RWPE1 (cell line): ENCODE measurements at regions not wholly inside any gene's neighbourhood (a gene's known extent, or its start where the extent isn't known, plus 50 kb on each side); places are given as distances from the start of the nearest gene placed in this dataset.

Experiments
- CTCF ChIA-PET: fragments of 350-600 bp; sonication (Branson Sonifier 250); formaldehyde crosslinking; extraction: SDS; loops from one replicate; lab custom pipeline; 2021; lab: Yijun Ruan, JAX
- POLR2A ChIA-PET: fragments of 400-600 bp; formaldehyde crosslinking; extraction: SDS; loops from one replicate; lab custom pipeline; 2020; ENCODE audit warnings: antibody characterized with exemption; ENCODE audit not compliant: low non-redundant PET; lab: Yijun Ruan, JAX
- DNase-seq: peaks from one replicate; pipeline ENCODE4 v3.0.0; 2012; ENCODE audit warnings: low spot score
- H3K27ac ChIP-seq: fragments of 450-650 bp; 2 replicates; pipeline ENCODE4 v1.5.1; 2017
- TF ChIP-seq, protein P1 (sequence below): fragments of 450-650 bp; conservative IDR thresholded peaks from 2 replicates; pipeline ENCODE4 v1.5.1; 2017; ENCODE audit warnings: low read depth, mild to moderate bottlenecking

DNA sequence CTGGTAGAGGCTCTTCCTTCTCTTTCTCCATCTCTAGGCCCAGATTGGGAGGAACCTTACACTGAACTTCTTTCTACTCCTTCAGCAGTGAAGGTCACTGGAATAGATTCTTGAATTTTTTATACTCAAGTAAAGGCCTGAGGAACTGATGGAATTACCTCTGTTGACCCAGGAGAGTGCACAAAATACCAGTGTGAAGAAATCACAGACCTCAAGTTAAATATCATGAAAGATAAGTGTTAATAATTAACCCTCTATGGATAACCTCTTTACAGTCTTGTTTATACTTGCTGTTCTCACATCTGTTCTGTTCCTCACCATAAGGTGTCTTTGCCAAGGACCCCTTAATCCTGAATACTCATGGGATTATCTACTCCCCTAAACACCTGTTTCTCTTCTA lies 244.4 kb upstream of the STAC start:
- ChIA-PET POLR2A (no interaction called here), CTCF (no interaction called here)
- no peak overlapping the region for H3K27ac ChIP-seq
- no peak for DNase-seq
- TF ChIP-seq, protein P1, sequence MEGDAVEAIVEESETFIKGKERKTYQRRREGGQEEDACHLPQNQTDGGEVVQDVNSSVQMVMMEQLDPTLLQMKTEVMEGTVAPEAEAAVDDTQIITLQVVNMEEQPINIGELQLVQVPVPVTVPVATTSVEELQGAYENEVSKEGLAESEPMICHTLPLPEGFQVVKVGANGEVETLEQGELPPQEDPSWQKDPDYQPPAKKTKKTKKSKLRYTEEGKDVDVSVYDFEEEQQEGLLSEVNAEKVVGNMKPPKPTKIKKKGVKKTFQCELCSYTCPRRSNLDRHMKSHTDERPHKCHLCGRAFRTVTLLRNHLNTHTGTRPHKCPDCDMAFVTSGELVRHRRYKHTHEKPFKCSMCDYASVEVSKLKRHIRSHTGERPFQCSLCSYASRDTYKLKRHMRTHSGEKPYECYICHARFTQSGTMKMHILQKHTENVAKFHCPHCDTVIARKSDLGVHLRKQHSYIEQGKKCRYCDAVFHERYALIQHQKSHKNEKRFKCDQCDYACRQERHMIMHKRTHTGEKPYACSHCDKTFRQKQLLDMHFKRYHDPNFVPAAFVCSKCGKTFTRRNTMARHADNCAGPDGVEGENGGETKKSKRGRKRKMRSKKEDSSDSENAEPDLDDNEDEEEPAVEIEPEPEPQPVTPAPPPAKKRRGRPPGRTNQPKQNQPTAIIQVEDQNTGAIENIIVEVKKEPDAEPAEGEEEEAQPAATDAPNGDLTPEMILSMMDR: no peak

DNA sequence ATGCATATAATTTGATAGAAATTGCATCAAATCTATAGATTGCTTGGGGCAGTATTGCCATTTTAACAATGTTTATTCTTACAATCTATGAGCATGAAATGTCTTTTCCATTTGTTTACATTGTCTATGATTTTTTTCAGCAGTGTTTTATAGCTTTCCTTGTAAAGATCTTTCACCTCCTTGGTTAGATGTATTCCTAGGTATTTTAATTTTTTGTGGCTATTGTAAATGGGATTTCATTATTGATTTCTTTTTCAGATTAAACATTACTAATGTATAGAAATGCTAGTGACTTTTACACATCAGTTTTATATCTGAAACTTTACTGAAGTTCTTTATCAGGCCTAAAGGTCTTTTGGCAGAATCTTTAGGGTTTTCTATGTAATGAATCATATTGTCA lies 237.6 kb upstream of the STAC start:
- TF ChIP-seq, protein P1: no peak
- DNase-seq: no peak
- POLR2A ChIA-PET: no interaction called here
- H3K27ac ChIP-seq: no peak overlapping the region
- CTCF ChIA-PET: interaction anchor here (0.5 kb wide), 1 partner anchor 415 kb away, joined by 3 read pairs; no protein-coding TSS in a partner anchor

DNA sequence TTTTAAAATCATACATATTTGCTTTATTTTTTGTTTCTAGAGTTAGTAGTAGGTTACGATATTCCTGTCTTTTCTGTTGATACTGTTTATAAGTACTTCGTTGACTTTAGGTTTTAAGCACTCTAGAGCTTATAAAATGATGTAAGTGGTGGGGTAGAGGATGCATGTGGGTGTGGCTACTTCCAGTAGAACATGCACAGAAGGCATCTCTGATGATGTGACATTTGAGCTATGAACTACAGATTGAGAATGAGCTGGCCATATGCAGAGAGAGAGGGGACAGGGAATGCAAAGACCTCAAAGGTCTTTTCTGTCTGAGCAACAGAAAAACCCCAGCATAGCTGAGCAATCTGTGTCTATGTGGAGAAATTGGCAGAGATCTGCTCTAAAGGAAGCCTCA lies 233.9 kb upstream of the STAC start:
- no peak overlapping the region for H3K27ac ChIP-seq
- no peak for DNase-seq
- POLR2A ChIA-PET: no interaction called here
- TF ChIP-seq, protein P1: no peak
- CTCF ChIA-PET: no interaction called here

DNA sequence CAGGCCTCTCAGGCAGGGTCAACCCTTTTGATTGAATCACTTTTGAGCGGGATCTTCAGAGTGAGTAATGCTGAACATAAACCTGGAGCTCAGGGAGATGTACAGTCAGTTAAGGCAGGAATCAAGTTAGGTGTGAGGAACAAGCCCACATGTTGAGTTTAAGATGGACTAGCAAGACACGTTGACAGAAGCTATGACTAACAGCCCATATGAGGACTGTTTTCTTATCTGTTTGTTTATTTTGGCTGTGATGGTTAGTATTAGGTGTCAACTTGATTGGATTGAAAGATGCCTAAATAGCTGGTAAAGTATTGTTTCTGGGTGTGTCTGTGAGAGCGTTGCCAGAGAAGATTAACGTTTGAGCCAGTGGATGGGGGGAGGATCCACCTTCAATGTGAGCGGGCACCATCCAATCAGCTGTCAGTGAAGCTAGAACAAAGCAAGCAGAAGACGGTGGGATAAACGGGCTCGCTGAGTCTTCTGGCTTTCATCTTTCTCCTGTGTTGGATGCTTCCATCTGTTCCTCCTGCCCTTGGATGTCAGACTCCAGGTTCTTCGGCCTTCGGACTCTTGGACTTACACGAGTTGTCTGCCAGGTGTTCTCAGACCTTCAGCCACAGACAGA lies 232.3 kb upstream of the STAC start:
- DNase-seq: no peak
- H3K27ac ChIP-seq: no peak overlapping the region

DNA sequence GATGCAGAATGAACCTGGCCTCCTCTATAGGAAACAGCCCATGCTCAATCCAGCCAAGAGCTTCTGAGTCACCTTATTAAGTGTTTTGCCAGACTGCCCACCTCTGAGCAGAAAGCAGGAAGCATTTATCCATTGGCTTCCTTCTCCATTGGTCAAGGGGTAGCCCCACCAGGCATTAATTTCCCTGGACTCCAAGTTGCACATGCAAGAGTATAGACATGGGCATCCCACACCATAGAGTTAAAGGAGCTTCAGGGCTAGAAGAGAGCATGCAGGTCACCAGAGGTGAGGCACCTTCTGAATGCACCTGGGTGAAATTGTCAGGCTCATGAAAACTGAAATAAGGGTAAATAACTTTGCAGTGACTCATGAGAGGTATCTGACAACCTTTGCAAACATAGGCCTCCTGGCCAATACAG lies 230.8 kb upstream of the STAC start:
- ChIA-PET POLR2A (no interaction called here), CTCF (no interaction called here)
- DNase-seq: peak; percentile 24
- TF ChIP-seq, protein P1: no peak
- no peak overlapping the region for H3K27ac ChIP-seq

More for the DNA sequence above, 232.3 kb upstream of the STAC start:
- ChIA-PET POLR2A (no interaction called here), CTCF (no interaction called here)
- TF ChIP-seq, protein P1: no peak

DNA sequence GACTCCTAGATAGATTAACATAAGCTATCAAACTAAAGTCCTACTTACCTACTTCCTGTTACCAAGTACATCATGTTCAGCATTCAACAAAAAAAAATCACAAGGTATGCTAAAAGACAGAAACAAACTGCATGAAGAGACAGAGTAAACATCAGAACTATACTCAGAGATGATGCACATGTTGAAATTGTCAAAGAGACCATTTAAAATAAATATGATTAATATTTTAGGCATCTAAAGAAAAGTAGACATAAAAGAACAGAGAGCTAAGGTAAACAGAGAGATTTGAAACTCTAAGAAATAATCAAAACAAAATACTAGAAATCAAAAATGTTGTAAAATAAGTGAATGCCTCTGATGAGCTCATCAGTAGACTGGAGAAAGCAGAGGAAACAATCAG lies 224.8 kb upstream of the STAC start:
- TF ChIP-seq, protein P1: no peak
- no peak overlapping the region for H3K27ac ChIP-seq
- no peak for DNase-seq
- POLR2A ChIA-PET: no interaction called here
- CTCF ChIA-PET: no interaction called here
